ENCODE measurements at regions not wholly inside any gene's neighbourhood (a gene's known extent, or its start where the extent isn't known, plus 50 kb on each side); places are given as distances from the start of the nearest gene placed in this dataset.

- no peak for TF ChIP-seq CTCF (conservative IDR thresholded peaks at IDR 0.05; ENCODE audit: low read depth in 2 of 2)
- TF ChIP-seq REST (IDR thresholded peaks at IDR 0.05; ENCODE audit: unreplicated experiment), result no peak
- no peak for TF ChIP-seq POLR2AphosphoS5 (IDR thresholded peaks at IDR 0.05; ENCODE audit: low read depth)
- TF ChIP-seq, protein P1, sequence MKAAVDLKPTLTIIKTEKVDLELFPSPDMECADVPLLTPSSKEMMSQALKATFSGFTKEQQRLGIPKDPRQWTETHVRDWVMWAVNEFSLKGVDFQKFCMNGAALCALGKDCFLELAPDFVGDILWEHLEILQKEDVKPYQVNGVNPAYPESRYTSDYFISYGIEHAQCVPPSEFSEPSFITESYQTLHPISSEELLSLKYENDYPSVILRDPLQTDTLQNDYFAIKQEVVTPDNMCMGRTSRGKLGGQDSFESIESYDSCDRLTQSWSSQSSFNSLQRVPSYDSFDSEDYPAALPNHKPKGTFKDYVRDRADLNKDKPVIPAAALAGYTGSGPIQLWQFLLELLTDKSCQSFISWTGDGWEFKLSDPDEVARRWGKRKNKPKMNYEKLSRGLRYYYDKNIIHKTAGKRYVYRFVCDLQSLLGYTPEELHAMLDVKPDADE (IDR thresholded peaks at IDR 0.05), result no peak
- TF ChIP-seq EZH2 (IDR thresholded peaks at IDR 0.05; ENCODE audit: low read depth, unreplicated experiment), result no peak
- no peak for TF ChIP-seq NANOG (IDR thresholded peaks at IDR 0.05; ENCODE audit: borderline replicate concordance)
- TF ChIP-seq JUNB (IDR thresholded peaks at IDR 0.05; ENCODE audit: unreplicated experiment), result no peak
- no peak for TF ChIP-seq CREB1 (CRISPR knock-in tag; IDR thresholded peaks at IDR 0.05; ENCODE audit: low read depth)
Observed at GRCh38 chr10:130873636-130874035, 437.9 kb downstream of the TCERG1L start.

All from GM23338 (cell line).